ENCODE measurements at regions not wholly inside any gene's neighbourhood (a gene's known extent, or its start where the extent isn't known, plus 50 kb on each side); places are given as distances from the start of the nearest gene placed in this dataset.

GRCh38 chr4:180642732-180643131 lies 1600.5 kb upstream of the TENM3 start:
- intact Hi-C loops (cut with DNase I), result no loop called here
- DNase-seq, result no peak
- 82 to 91% methylated on average over 9 of the region's 9 CpGs for WGBS, 2 donors
- Histone ChIP-seq H3K27ac (no peak overlapping the region), H3K27me3 (no peaks in the 10 kb centered on the region), H3K36me3 (no peaks in the 10 kb centered on the region), H3K4me1 (no peaks in the 10 kb centered on the region), H3K4me3 (no peak overlapping the region), H3K9me3 (no peaks in the 10 kb centered on the region)
- no peak for ATAC-seq
- TF ChIP-seq CTCF (IDR thresholded peaks at IDR 0.05), result no peak

GRCh38 chr4:180650273-180650672 lies 1592.9 kb upstream of the TENM3 start:
- Histone ChIP-seq H3K36me3 (no peaks in the 10 kb centered on the region), H3K9me3 (no peaks in the 10 kb centered on the region), H3K27ac (no peak overlapping the region), H3K4me1 (no peaks in the 10 kb centered on the region), H3K27me3 (no peaks in the 10 kb centered on the region), H3K4me3 (no peak overlapping the region)
- WGBS, 2 donors, result 49% methylated on average over 4 of the region's 4 CpGs
- no peak for DNase-seq
- TF ChIP-seq CTCF (IDR thresholded peaks at IDR 0.05), result no peak
- intact Hi-C loops (cut with DNase I), result no loop called here
- ATAC-seq, result no peak

- no peak overlapping the region for H3K27ac ChIP-seq
- DNase-seq (no peak), ATAC-seq (no peak)
- H3K27me3 ChIP-seq, result no peaks in the 10 kb centered on the region
- H3K36me3 ChIP-seq, result no peaks in the 10 kb centered on the region
- no peaks in the 10 kb centered on the region for H3K9me3 ChIP-seq
- intact Hi-C loops (cut with DNase I), result no loop called here
- H3K4me3 ChIP-seq, result no peak overlapping the region
- no peak for TF ChIP-seq CTCF (IDR thresholded peaks at IDR 0.05)
- WGBS, 2 donors, result 50 to 64% methylated on average over 1 of the region's 1 CpG
- no peaks in the 10 kb centered on the region for H3K4me1 ChIP-seq
These were observed 1590.7 kb upstream of the TENM3 start for GRCh38 chr4:180652533-180652932.

GRCh38 chr4:180655886-180656285 lies 1587.3 kb upstream of the TENM3 start:
- Histone ChIP-seq H3K4me1 (no peaks in the 10 kb centered on the region), H3K9me3 (no peaks in the 10 kb centered on the region), H3K36me3 (no peaks in the 10 kb centered on the region), H3K27me3 (no peaks in the 10 kb centered on the region), H3K4me3 (no peak overlapping the region), H3K27ac (no peak overlapping the region)
- 31% methylated on average over 3 of the region's 3 CpGs for WGBS, 2 donors
- intact Hi-C loops (cut with DNase I), result no loop called here
- ATAC-seq (no peak), DNase-seq (no peak)
- TF ChIP-seq CTCF (IDR thresholded peaks at IDR 0.05), result no peak

- H3K4me1 ChIP-seq, result no peaks in the 10 kb centered on the region
- intact Hi-C loops (cut with DNase I), result no loop called here
- no peak overlapping the region for H3K27ac ChIP-seq
- ATAC-seq, result no peak
- no peaks in the 10 kb centered on the region for H3K9me3 ChIP-seq
- 92 to 95% methylated on average over 7 of the region's 7 CpGs for WGBS, 2 donors
- no peaks in the 10 kb centered on the region for H3K27me3 ChIP-seq
- TF ChIP-seq CTCF (IDR thresholded peaks at IDR 0.05), result no peak
- H3K4me3 ChIP-seq, result no peak overlapping the region
- no peaks in the 10 kb centered on the region for H3K36me3 ChIP-seq
- no peak for DNase-seq
These were observed 1585.3 kb upstream of the TENM3 start for GRCh38 chr4:180657881-180658280.
